Adrenal gland (tissue), 5 donors: ENCODE measurements at regions not wholly inside any gene's neighbourhood (a gene's known extent, or its start where the extent isn't known, plus 50 kb on each side); places are given as distances from the start of the nearest gene placed in this dataset.

ENCODE experiments used
- POLR2A ChIP-seq, 2 donors: fragments of 450-650 bp; IDR thresholded peaks; one replicate each; pipeline ENCODE4 v1.6.1; 2017; ENCODE audit warnings: antibody characterized with exemption in 2 of 2, mild to moderate bottlenecking in 2 of 2, moderate library complexity in 1 of 2
- TF ChIP-seq, protein P1 (sequence below), 6 experiments: fragments of 450-650 bp in 4 of 6; fragments of 200-600 bp in 2 of 6; sonication (generic) in 1 of 6; IDR thresholded peaks; 1 replicate in 5 of 6; 2 replicates in 1 of 6; pipeline versions ENCODE4 v1.5.1 to v1.8.0; 2016 to 2021; ENCODE audit warnings: antibody characterized with exemption in 6 of 6, mild to moderate bottlenecking in 2 of 6, moderate library complexity in 1 of 6
- donor health status: DM: no; HTN: no; CAD: no.

- TF ChIP-seq, protein P1, sequence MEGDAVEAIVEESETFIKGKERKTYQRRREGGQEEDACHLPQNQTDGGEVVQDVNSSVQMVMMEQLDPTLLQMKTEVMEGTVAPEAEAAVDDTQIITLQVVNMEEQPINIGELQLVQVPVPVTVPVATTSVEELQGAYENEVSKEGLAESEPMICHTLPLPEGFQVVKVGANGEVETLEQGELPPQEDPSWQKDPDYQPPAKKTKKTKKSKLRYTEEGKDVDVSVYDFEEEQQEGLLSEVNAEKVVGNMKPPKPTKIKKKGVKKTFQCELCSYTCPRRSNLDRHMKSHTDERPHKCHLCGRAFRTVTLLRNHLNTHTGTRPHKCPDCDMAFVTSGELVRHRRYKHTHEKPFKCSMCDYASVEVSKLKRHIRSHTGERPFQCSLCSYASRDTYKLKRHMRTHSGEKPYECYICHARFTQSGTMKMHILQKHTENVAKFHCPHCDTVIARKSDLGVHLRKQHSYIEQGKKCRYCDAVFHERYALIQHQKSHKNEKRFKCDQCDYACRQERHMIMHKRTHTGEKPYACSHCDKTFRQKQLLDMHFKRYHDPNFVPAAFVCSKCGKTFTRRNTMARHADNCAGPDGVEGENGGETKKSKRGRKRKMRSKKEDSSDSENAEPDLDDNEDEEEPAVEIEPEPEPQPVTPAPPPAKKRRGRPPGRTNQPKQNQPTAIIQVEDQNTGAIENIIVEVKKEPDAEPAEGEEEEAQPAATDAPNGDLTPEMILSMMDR (IDR thresholded peaks at IDR 0.05) = no peak
- TF ChIP-seq POLR2A (IDR thresholded peaks at IDR 0.05) = no peak
Observed at GRCh38 chr3:46123646-46124045, 84.5 kb downstream of the CCR1 start.
